ENCODE measurements at regions not wholly inside any gene's neighbourhood (a gene's known extent, or its start where the extent isn't known, plus 50 kb on each side); places are given as distances from the start of the nearest gene placed in this dataset.

DNA sequence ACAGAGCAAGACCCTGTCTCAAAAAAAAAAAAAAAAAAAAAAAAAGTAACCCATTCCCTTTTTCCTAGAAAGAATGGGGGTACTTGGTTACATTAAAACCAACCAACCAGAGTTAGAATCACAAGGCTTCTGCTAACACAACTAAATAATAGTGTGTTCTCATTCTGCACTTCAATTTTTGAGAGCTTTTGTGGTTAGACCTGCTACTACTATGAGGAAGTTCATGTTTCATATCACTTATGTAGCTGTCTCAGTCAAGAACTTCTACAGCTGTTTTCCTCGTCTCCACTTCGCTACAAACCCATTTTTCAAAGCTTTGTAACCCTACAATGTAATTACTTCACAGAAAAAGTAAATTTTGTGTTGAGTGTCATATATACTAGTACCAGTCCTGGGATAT lies 58.3 kb downstream of the PDHA2 start:
- H3K27me3 ChIP-seq (ENCODE audit: control insufficient read depth in 2 of 2, insufficient read depth in 2 of 2, low read length in 2 of 2), result no peaks in the 10 kb centered on the region
- H3K9me3 ChIP-seq (replicated peaks; ENCODE audit: control insufficient read depth, insufficient read depth, low read length), result no peaks in the 10 kb centered on the region
- FAIRE-seq, result no peak
- dilution Hi-C loops (cut with MboI; ENCODE audit: extremely low pct_ligation_motif_present, low sequenced_read_pairs), result no loop called here
- H3K79me2 ChIP-seq (ENCODE audit: control insufficient read depth, insufficient read depth, low read length), result no peaks in the 10 kb centered on the region
- intact Hi-C loops (cut with micrococcal nuclease), result no loop called here
- BruUV-seq (replicated peaks), result no TSS peak
- no peaks in the 10 kb centered on the region for H3K36me3 ChIP-seq (ENCODE audit: control insufficient read depth in 2 of 2, extremely low read depth in 1 of 2, insufficient read depth in 2 of 2, low read length in 2 of 2)
- ChIA-PET CTCF (no interaction called here), POLR2A (no interaction called here)
- H3K9me1 ChIP-seq (replicated peaks; ENCODE audit: control insufficient read depth, extremely low read depth, insufficient read depth, low read length), result no peaks in the 10 kb centered on the region
- H3K4me1 ChIP-seq (ENCODE audit: control insufficient read depth, extremely low read depth, insufficient read depth, low read length), result no peaks in the 10 kb centered on the region
- no peak for DNase-seq (ENCODE audit: low read depth, low spot score)
- H4K20me1 ChIP-seq (replicated peaks; ENCODE audit: control insufficient read depth, extremely low read depth, insufficient read depth, low read length), result no peaks in the 10 kb centered on the region
- H3K4me2 ChIP-seq (ENCODE audit: insufficient read depth, low read length), result no peak overlapping the region
- no peak overlapping the region for H3K27ac ChIP-seq (ENCODE audit: insufficient read depth, low read depth, low read length)
- TF ChIP-seq GATA2 (IDR thresholded peaks at IDR 0.05; ENCODE audit: insufficient read depth, insufficient read length, low read depth, low read length) (no peak), JUN (IDR thresholded peaks at IDR 0.05; ENCODE audit: borderline replicate concordance, insufficient read depth, insufficient read length, low read depth) (no peak)
- no peak overlapping the region for H3K9ac ChIP-seq (replicated peaks; ENCODE audit: extremely low read depth, insufficient read depth, low read length)
- H2AFZ ChIP-seq (ENCODE audit: low read depth, low read length), result no peak overlapping the region
- H3K4me3 ChIP-seq (replicated peaks in 1 of 3; ENCODE audit: insufficient read depth in 1 of 3, low read depth in 1 of 3, low read length in 3 of 3), result no peak overlapping the region

DNA sequence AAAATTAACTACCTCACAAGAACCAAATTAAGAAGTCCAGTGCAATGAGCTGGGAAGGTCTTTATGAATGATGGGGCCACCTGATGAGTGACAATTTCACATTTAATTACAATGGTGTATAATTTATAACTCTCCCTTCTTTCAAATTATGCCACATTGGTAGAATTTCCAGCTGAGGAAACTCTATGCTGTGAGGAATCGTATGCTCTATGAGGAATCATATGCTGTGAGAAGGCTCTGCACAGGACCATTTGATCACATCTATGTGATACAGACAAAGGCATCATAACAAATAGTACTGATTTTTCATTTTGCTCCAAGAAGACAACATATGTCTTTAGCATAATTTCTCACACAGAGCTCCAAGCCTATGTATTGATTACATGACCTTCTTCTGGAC lies 69.3 kb downstream of the PDHA2 start:
- ChIA-PET POLR2A (no interaction called here), CTCF (no interaction called here)
- Histone ChIP-seq H3K27me3 (ENCODE audit: control insufficient read depth in 2 of 2, insufficient read depth in 2 of 2, low read length in 2 of 2) (no peaks in the 10 kb centered on the region), H2AFZ (ENCODE audit: low read depth, low read length) (no peak overlapping the region), H4K20me1 (replicated peaks; ENCODE audit: control insufficient read depth, extremely low read depth, insufficient read depth, low read length) (no peaks in the 10 kb centered on the region), H3K4me2 (ENCODE audit: insufficient read depth, low read length) (no peak overlapping the region), H3K36me3 (ENCODE audit: control insufficient read depth in 2 of 2, extremely low read depth in 1 of 2, insufficient read depth in 2 of 2, low read length in 2 of 2) (no peaks in the 10 kb centered on the region), H3K27ac (ENCODE audit: insufficient read depth, low read depth, low read length) (no peak overlapping the region), H3K4me3 (replicated peaks in 1 of 3; ENCODE audit: insufficient read depth in 1 of 3, low read depth in 1 of 3, low read length in 3 of 3) (no peak overlapping the region), H3K79me2 (ENCODE audit: control insufficient read depth, insufficient read depth, low read length) (no peaks in the 10 kb centered on the region), H3K9me3 (replicated peaks; ENCODE audit: control insufficient read depth, insufficient read depth, low read length) (no peaks in the 10 kb centered on the region), H3K9me1 (replicated peaks; ENCODE audit: control insufficient read depth, extremely low read depth, insufficient read depth, low read length) (no peaks in the 10 kb centered on the region), H3K4me1 (ENCODE audit: control insufficient read depth, extremely low read depth, insufficient read depth, low read length) (no peaks in the 10 kb centered on the region), H3K9ac (replicated peaks; ENCODE audit: extremely low read depth, insufficient read depth, low read length) (no peak overlapping the region)
- no peak for DNase-seq (ENCODE audit: low read depth, low spot score)
- no peak for FAIRE-seq
- intact Hi-C loops (cut with micrococcal nuclease) (no loop called here), dilution Hi-C loops (cut with MboI; ENCODE audit: extremely low pct_ligation_motif_present, low sequenced_read_pairs) (no loop called here)
- TF ChIP-seq GATA2 (IDR thresholded peaks at IDR 0.05; ENCODE audit: insufficient read depth, insufficient read length, low read depth, low read length), result no peak
- TF ChIP-seq, protein P1, sequence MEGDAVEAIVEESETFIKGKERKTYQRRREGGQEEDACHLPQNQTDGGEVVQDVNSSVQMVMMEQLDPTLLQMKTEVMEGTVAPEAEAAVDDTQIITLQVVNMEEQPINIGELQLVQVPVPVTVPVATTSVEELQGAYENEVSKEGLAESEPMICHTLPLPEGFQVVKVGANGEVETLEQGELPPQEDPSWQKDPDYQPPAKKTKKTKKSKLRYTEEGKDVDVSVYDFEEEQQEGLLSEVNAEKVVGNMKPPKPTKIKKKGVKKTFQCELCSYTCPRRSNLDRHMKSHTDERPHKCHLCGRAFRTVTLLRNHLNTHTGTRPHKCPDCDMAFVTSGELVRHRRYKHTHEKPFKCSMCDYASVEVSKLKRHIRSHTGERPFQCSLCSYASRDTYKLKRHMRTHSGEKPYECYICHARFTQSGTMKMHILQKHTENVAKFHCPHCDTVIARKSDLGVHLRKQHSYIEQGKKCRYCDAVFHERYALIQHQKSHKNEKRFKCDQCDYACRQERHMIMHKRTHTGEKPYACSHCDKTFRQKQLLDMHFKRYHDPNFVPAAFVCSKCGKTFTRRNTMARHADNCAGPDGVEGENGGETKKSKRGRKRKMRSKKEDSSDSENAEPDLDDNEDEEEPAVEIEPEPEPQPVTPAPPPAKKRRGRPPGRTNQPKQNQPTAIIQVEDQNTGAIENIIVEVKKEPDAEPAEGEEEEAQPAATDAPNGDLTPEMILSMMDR (IDR thresholded peaks at IDR 0.05; ENCODE audit: extremely low read depth in 1 of 2, insufficient read depth in 1 of 2, low read depth in 1 of 2, low read length in 2 of 2), result no peak
- TF ChIP-seq EZH2 (IDR thresholded peaks at IDR 0.05; ENCODE audit: borderline replicate concordance, low read depth, low read length, severe bottlenecking), result no peak
- TF ChIP-seq POLR2A (IDR thresholded peaks at IDR 0.05; ENCODE audit: low read depth, low read length), result no peak
- TF ChIP-seq, protein P2, sequence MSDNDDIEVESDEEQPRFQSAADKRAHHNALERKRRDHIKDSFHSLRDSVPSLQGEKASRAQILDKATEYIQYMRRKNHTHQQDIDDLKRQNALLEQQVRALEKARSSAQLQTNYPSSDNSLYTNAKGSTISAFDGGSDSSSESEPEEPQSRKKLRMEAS (IDR thresholded peaks at IDR 0.05; ENCODE audit: insufficient read depth, insufficient read length), result no peak
- no peak for TF ChIP-seq FOS (IDR thresholded peaks at IDR 0.05; ENCODE audit: borderline replicate concordance, insufficient read depth, low read length)
- no peak for TF ChIP-seq MYC (IDR thresholded peaks at IDR 0.05; ENCODE audit: low read depth, low read length)
- TF ChIP-seq JUN (IDR thresholded peaks at IDR 0.05; ENCODE audit: borderline replicate concordance, insufficient read depth, insufficient read length, low read depth), result no peak
- no peak for TF ChIP-seq POLR2AphosphoS5 (IDR thresholded peaks at IDR 0.05; ENCODE audit: insufficient read depth, low read depth, low read length)
- BruUV-seq (replicated peaks), result no TSS peak
